ENCODE measurements at regions not wholly inside any gene's neighbourhood (a gene's known extent, or its start where the extent isn't known, plus 50 kb on each side); places are given as distances from the start of the nearest gene placed in this dataset.

GRCh38 chr2:183541766-183542165, 417.5 kb downstream of the NUP35 start:
- no peak overlapping the region for H3K9ac ChIP-seq (replicated peaks; ENCODE audit: extremely low read depth, insufficient read depth, low read length)
- H3K9me1 ChIP-seq (replicated peaks; ENCODE audit: control insufficient read depth, extremely low read depth, insufficient read depth, low read length) = no peaks in the 10 kb centered on the region
- H3K4me2 ChIP-seq (ENCODE audit: insufficient read depth, low read length) = no peak overlapping the region
- H3K27ac ChIP-seq (ENCODE audit: insufficient read depth, low read depth, low read length) = no peak overlapping the region
- H3K27me3 ChIP-seq (ENCODE audit: control insufficient read depth in 2 of 2, insufficient read depth in 2 of 2, low read length in 2 of 2) = no peaks in the 10 kb centered on the region
- TF ChIP-seq CTCF (IDR thresholded peaks at IDR 0.05; ENCODE audit: extremely low read depth in 1 of 2, insufficient read depth in 1 of 2, low read depth in 1 of 2, low read length in 2 of 2) (no peak), GATA2 (IDR thresholded peaks at IDR 0.05; ENCODE audit: insufficient read depth, insufficient read length, low read depth, low read length) (no peak), MAX (IDR thresholded peaks at IDR 0.05; ENCODE audit: insufficient read depth, insufficient read length) (no peak), MYC (IDR thresholded peaks at IDR 0.05; ENCODE audit: low read depth, low read length) (no peak), EZH2 (IDR thresholded peaks at IDR 0.05; ENCODE audit: borderline replicate concordance, low read depth, low read length, severe bottlenecking) (no peak), JUN (IDR thresholded peaks at IDR 0.05; ENCODE audit: borderline replicate concordance, insufficient read depth, insufficient read length, low read depth) (no peak), FOS (IDR thresholded peaks at IDR 0.05; ENCODE audit: borderline replicate concordance, insufficient read depth, low read length) (no peak), POLR2A (IDR thresholded peaks at IDR 0.05; ENCODE audit: low read depth, low read length) (no peak), POLR2AphosphoS5 (IDR thresholded peaks at IDR 0.05; ENCODE audit: insufficient read depth, low read depth, low read length) (no peak)
- dilution Hi-C loops (cut with MboI; ENCODE audit: extremely low pct_ligation_motif_present, low sequenced_read_pairs) (no loop called here), intact Hi-C loops (cut with micrococcal nuclease) (no loop called here)
- ChIA-PET POLR2A (no interaction called here), CTCF (no interaction called here)
- no peaks in the 10 kb centered on the region for H3K9me3 ChIP-seq (replicated peaks; ENCODE audit: control insufficient read depth, insufficient read depth, low read length)
- no peaks in the 10 kb centered on the region for H3K79me2 ChIP-seq (ENCODE audit: control insufficient read depth, insufficient read depth, low read length)
- no peak for FAIRE-seq
- H3K4me1 ChIP-seq (ENCODE audit: control insufficient read depth, extremely low read depth, insufficient read depth, low read length) = no peaks in the 10 kb centered on the region
- H3K4me3 ChIP-seq (replicated peaks in 1 of 3; ENCODE audit: insufficient read depth in 1 of 3, low read depth in 1 of 3, low read length in 3 of 3) = no peak overlapping the region
- no peak overlapping the region for H2AFZ ChIP-seq (ENCODE audit: low read depth, low read length)
- no peaks in the 10 kb centered on the region for H4K20me1 ChIP-seq (replicated peaks; ENCODE audit: control insufficient read depth, extremely low read depth, insufficient read depth, low read length)
- BruUV-seq (replicated peaks) = no TSS peak
- DNase-seq (ENCODE audit: low read depth, low spot score) = no peak
- no peaks in the 10 kb centered on the region for H3K36me3 ChIP-seq (ENCODE audit: control insufficient read depth in 2 of 2, extremely low read depth in 1 of 2, insufficient read depth in 2 of 2, low read length in 2 of 2)

Measured in endothelial cell of umbilical vein (primary cell).